KOPT-K1 (cell line): ENCODE measurements at regions not wholly inside any gene's neighbourhood (a gene's known extent, or its start where the extent isn't known, plus 50 kb on each side); places are given as distances from the start of the nearest gene placed in this dataset.
"Not testable (repeated sequence)": the region's sequence is repeated elsewhere in the genome, so short reads cannot be mapped to it uniquely, and the experiment has no call there.

Experiments used
- H3K27ac ChIP-seq: fragments of 200-600 bp; sonication (generic); 2 replicates; pipeline ENCODE4 v1.5.1; 2016; ENCODE audit warnings: antibody characterized with exemption, mild to moderate bottlenecking, low read depth, low read length; ENCODE audit not compliant: poor library complexity, severe bottlenecking
- H3K36me3 ChIP-seq: fragments of 200-600 bp; sonication (generic); 2 replicates; pipeline ENCODE4 v1.5.1; 2017; ENCODE audit warnings: antibody characterized with exemption, mild to moderate bottlenecking, low read length, moderate library complexity; ENCODE audit not compliant: insufficient read depth
- H3K9me3 ChIP-seq: fragments of 200-600 bp; sonication (generic); 2 replicates; pipeline ENCODE4 v1.5.1; 2017; ENCODE audit warnings: antibody characterized with exemption, low read length, mild to moderate bottlenecking; ENCODE audit not compliant: insufficient read depth, poor library complexity, severe bottlenecking

- H3K9me3 ChIP-seq, H3K36me3 ChIP-seq, H3K27ac ChIP-seq: not testable (repeated sequence)
These were observed 96.6 kb upstream of the AKAP13 start for GRCh38 chr15:85283815-85284214.

- no peak overlapping the region for H3K27ac ChIP-seq
- no peaks in the 10 kb centered on the region for H3K36me3 ChIP-seq
- H3K9me3 ChIP-seq: no peaks in the 10 kb centered on the region
These were observed 95.9 kb upstream of the AKAP13 start for GRCh38 chr15:85284497-85284896.

- H3K36me3 ChIP-seq: no peaks in the 10 kb centered on the region
- no peak overlapping the region for H3K27ac ChIP-seq
- no peaks in the 10 kb centered on the region for H3K9me3 ChIP-seq
These were observed 90.6 kb upstream of the AKAP13 start for GRCh38 chr15:85289677-85290365.

- not testable (repeated sequence) for H3K9me3 ChIP-seq, H3K36me3 ChIP-seq, H3K27ac ChIP-seq
These were observed 87.8 kb upstream of the AKAP13 start for GRCh38 chr15:85292583-85292982.

GRCh38 chr15:85296615-85297402, 83.6 kb upstream of the AKAP13 start:
- H3K27ac ChIP-seq: no peak overlapping the region
- H3K36me3 ChIP-seq: no peaks in the 10 kb centered on the region
- no peaks in the 10 kb centered on the region for H3K9me3 ChIP-seq

- Histone ChIP-seq H3K36me3 (no peaks in the 10 kb centered on the region), H3K27ac (no peak overlapping the region), H3K9me3 (no peaks in the 10 kb centered on the region)
These were observed 82.9 kb upstream of the AKAP13 start for GRCh38 chr15:85297537-85297936.

- Histone ChIP-seq H3K9me3 (no peaks in the 10 kb centered on the region), H3K36me3 (no peaks in the 10 kb centered on the region), H3K27ac (no peak overlapping the region)
These were observed 82.0 kb upstream of the AKAP13 start for GRCh38 chr15:85298366-85298765.

GRCh38 chr15:85298941-85299340, 81.5 kb upstream of the AKAP13 start:
- no peaks in the 10 kb centered on the region for H3K9me3 ChIP-seq
- H3K36me3 ChIP-seq: no peaks in the 10 kb centered on the region
- H3K27ac ChIP-seq: no peak overlapping the region

- no peak overlapping the region for H3K27ac ChIP-seq
These were observed 78.1 kb upstream of the AKAP13 start for GRCh38 chr15:85302271-85302670.

GRCh38 chr15:85305050-85305449, 75.4 kb upstream of the AKAP13 start:
- Histone ChIP-seq H3K9me3 (no peaks in the 10 kb centered on the region), H3K27ac (no peak overlapping the region), H3K36me3 (no peaks in the 10 kb centered on the region)

More at GRCh38 chr15:85302271-85302670, 78.1 kb upstream of the AKAP13 start:
- H3K36me3 ChIP-seq: no peaks in the 10 kb centered on the region
- H3K9me3 ChIP-seq: no peaks in the 10 kb centered on the region

GRCh38 chr15:85306946-85307686, 73.3 kb upstream of the AKAP13 start:
- Histone ChIP-seq H3K27ac (no peak overlapping the region), H3K36me3 (no peaks in the 10 kb centered on the region), H3K9me3 (no peaks in the 10 kb centered on the region)

GRCh38 chr15:85307687-85308045, 72.7 kb upstream of the AKAP13 start:
- Histone ChIP-seq H3K27ac (no peak overlapping the region), H3K36me3 (no peaks in the 10 kb centered on the region), H3K9me3 (no peaks in the 10 kb centered on the region)

- H3K36me3 ChIP-seq: no peaks in the 10 kb centered on the region
- H3K9me3 ChIP-seq: no peaks in the 10 kb centered on the region
- H3K27ac ChIP-seq: no peak overlapping the region
These were observed 68.8 kb upstream of the AKAP13 start for GRCh38 chr15:85311647-85312046.

- no peaks in the 10 kb centered on the region for H3K9me3 ChIP-seq
- no peaks in the 10 kb centered on the region for H3K36me3 ChIP-seq
- H3K27ac ChIP-seq: no peak overlapping the region
These were observed 67.9 kb upstream of the AKAP13 start for GRCh38 chr15:85312486-85312885.

GRCh38 chr15:85312929-85313331, 67.5 kb upstream of the AKAP13 start:
- H3K9me3 ChIP-seq: no peaks in the 10 kb centered on the region
- no peak overlapping the region for H3K27ac ChIP-seq
- no peaks in the 10 kb centered on the region for H3K36me3 ChIP-seq
